ENCODE measurements at regions not wholly inside any gene's neighbourhood (a gene's known extent, or its start where the extent isn't known, plus 50 kb on each side); places are given as distances from the start of the nearest gene placed in this dataset.

GRCh38 chr4:26108054-26108453, 194.0 kb downstream of the SMIM20 start:
- H4K20me1 ChIP-seq (ENCODE audit: insufficient read depth): no peaks in the 10 kb centered on the region
- no peak for DNase-seq
- no peaks in the 10 kb centered on the region for H3K79me2 ChIP-seq (ENCODE audit: low read depth)
- no peaks in the 10 kb centered on the region for H3K9me2 ChIP-seq (ENCODE audit: insufficient read depth)
- POLR2A ChIA-PET (ENCODE audit: unreplicated experiment): no interaction called here
- no TSS peak for BruUV-seq (replicated peaks)
- TF ChIP-seq EZH2 (IDR thresholded peaks at IDR 0.05; ENCODE audit: low read depth): no peak
- TF ChIP-seq, protein P1, sequence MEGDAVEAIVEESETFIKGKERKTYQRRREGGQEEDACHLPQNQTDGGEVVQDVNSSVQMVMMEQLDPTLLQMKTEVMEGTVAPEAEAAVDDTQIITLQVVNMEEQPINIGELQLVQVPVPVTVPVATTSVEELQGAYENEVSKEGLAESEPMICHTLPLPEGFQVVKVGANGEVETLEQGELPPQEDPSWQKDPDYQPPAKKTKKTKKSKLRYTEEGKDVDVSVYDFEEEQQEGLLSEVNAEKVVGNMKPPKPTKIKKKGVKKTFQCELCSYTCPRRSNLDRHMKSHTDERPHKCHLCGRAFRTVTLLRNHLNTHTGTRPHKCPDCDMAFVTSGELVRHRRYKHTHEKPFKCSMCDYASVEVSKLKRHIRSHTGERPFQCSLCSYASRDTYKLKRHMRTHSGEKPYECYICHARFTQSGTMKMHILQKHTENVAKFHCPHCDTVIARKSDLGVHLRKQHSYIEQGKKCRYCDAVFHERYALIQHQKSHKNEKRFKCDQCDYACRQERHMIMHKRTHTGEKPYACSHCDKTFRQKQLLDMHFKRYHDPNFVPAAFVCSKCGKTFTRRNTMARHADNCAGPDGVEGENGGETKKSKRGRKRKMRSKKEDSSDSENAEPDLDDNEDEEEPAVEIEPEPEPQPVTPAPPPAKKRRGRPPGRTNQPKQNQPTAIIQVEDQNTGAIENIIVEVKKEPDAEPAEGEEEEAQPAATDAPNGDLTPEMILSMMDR (conservative IDR thresholded peaks at IDR 0.05): no peak
- H3K4me1 ChIP-seq (replicated peaks; ENCODE audit: insufficient read depth): peaks cover 11% of the 10 kb centered on the region
- no peaks in the 10 kb centered on the region for H3K27me3 ChIP-seq (ENCODE audit: insufficient read depth, low read depth)
- intact Hi-C loops (cut with micrococcal nuclease; ENCODE audit: unreplicated experiment): no loop called here
- CTCF ChIA-PET: no interaction called here
- H3K4me2 ChIP-seq: no peak overlapping the region
- H3K27ac ChIP-seq: no peak overlapping the region
- peaks cover 3% of the 10 kb centered on the region; the same call in 1 of the 2 replicates for H3K9me3 ChIP-seq (ENCODE audit: insufficient read depth, low read depth)
- H3K36me3 ChIP-seq (ENCODE audit: low read depth): no peaks in the 10 kb centered on the region
- peaks cover 17% of the 10 kb centered on the region; the same call in 1 of the 2 replicates for H3F3A ChIP-seq (ENCODE audit: insufficient read depth, low read depth)
- H3K4me3 ChIP-seq: no peak overlapping the region
- H2AFZ ChIP-seq: no peak overlapping the region

DNA sequence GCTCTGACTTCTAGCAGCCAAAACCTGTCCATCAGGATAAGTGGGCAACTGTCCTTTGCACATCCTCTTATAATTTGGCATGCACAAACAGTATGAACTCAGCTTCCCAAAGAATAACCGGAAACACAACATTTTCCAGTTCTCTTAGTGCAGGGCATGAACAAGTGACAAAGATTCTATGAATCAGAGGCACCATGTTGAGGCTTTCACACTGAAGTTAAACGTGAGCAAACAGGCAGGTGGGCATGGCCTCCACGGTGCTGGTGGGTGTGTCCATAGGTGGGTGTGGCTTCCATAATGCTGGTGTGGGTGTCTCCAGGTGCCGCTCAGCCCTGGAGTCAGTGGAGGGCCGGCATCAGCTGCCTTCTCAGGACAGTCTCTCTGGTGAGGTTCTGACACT, 196.5 kb downstream of the SMIM20 start:
- no peaks in the 10 kb centered on the region for H4K20me1 ChIP-seq (ENCODE audit: insufficient read depth)
- peaks cover 13% of the 10 kb centered on the region; the same call in 1 of the 2 replicates for H3K9me3 ChIP-seq (ENCODE audit: insufficient read depth, low read depth)
- no peak overlapping the region for H3K27ac ChIP-seq
- peaks cover 7% of the 10 kb centered on the region for H3K4me1 ChIP-seq (replicated peaks; ENCODE audit: insufficient read depth)
- no TSS peak for BruUV-seq (replicated peaks)
- H3K27me3 ChIP-seq (ENCODE audit: insufficient read depth, low read depth): no peaks in the 10 kb centered on the region
- CTCF ChIA-PET: no interaction called here
- H3K4me2 ChIP-seq: no peak overlapping the region
- peak; percentile 56 to 77 for DNase-seq
- no peak overlapping the region for H3K4me3 ChIP-seq
- H3F3A ChIP-seq (ENCODE audit: insufficient read depth, low read depth): peaks cover 17% of the 10 kb centered on the region; the same call in 1 of the 2 replicates
- POLR2A ChIA-PET (ENCODE audit: unreplicated experiment): no interaction called here
- H3K9me2 ChIP-seq (ENCODE audit: insufficient read depth): no peaks in the 10 kb centered on the region
- no peaks in the 10 kb centered on the region for H3K79me2 ChIP-seq (ENCODE audit: low read depth)
- TF ChIP-seq EZH2 (IDR thresholded peaks at IDR 0.05; ENCODE audit: low read depth): no peak
- TF ChIP-seq, protein P1 (conservative IDR thresholded peaks at IDR 0.05): no peak
- no peaks in the 10 kb centered on the region for H3K36me3 ChIP-seq (ENCODE audit: low read depth)
- intact Hi-C loops (cut with micrococcal nuclease; ENCODE audit: unreplicated experiment): no loop called here
- no peak overlapping the region for H2AFZ ChIP-seq

DNA sequence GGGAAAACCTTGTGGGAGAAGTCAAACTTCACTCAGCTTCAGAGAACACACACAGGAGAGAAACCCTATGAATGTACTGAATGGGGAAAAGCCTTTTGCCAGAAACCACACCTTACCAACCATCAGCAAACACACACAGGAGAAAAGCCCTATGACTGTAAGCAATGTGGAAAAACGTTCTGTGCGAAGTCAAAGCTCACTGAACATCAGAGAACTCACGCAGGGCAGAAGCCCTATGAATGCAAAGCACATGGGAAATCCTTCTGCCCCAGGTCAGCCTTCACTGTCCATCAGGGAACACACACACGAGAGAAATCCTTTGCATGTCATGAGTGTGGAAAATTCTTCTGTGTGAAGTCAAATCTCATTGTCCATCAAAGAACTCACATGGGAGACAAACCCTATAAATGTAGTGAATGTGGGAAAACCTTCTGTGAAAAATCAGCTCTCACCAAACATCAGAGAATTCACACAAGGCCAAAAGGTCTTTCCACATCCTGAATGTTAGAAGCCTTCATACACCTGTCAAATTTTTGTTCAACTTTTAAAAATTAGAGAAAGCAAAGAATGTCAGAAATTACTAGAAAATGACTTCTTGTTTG, 199.4 kb downstream of the SMIM20 start:
- H4K20me1 ChIP-seq (ENCODE audit: insufficient read depth): no peaks in the 10 kb centered on the region
- H3K79me2 ChIP-seq (ENCODE audit: low read depth): no peaks in the 10 kb centered on the region
- no peak overlapping the region for H3K4me2 ChIP-seq
- no peak for DNase-seq
- intact Hi-C loops (cut with micrococcal nuclease; ENCODE audit: unreplicated experiment): no loop called here
- H2AFZ ChIP-seq: no peak overlapping the region
- H3K36me3 ChIP-seq (ENCODE audit: low read depth): no peaks in the 10 kb centered on the region
- no peaks in the 10 kb centered on the region; the same call in 1 of the 2 replicates for H3K4me1 ChIP-seq (replicated peaks; ENCODE audit: insufficient read depth)
- H3K27ac ChIP-seq: no peak overlapping the region
- TF ChIP-seq EZH2 (IDR thresholded peaks at IDR 0.05; ENCODE audit: low read depth): no peak
- TF ChIP-seq, protein P1 (conservative IDR thresholded peaks at IDR 0.05): no peak
- peaks cover 12% of the 10 kb centered on the region; the same call in 1 of the 2 replicates for H3F3A ChIP-seq (ENCODE audit: insufficient read depth, low read depth)
- CTCF ChIA-PET: no interaction called here
- peaks cover 13% of the 10 kb centered on the region; the same call in 1 of the 2 replicates for H3K9me3 ChIP-seq (ENCODE audit: insufficient read depth, low read depth)
- H3K4me3 ChIP-seq: no peak overlapping the region
- no peaks in the 10 kb centered on the region for H3K27me3 ChIP-seq (ENCODE audit: insufficient read depth, low read depth)
- H3K9me2 ChIP-seq (ENCODE audit: insufficient read depth): no peaks in the 10 kb centered on the region
- POLR2A ChIA-PET (ENCODE audit: unreplicated experiment): no interaction called here
- no TSS peak for BruUV-seq (replicated peaks)

All from PC-9 (cell line).